ENCODE measurements at regions not wholly inside any gene's neighbourhood (a gene's known extent, or its start where the extent isn't known, plus 50 kb on each side); places are given as distances from the start of the nearest gene placed in this dataset.

DNA sequence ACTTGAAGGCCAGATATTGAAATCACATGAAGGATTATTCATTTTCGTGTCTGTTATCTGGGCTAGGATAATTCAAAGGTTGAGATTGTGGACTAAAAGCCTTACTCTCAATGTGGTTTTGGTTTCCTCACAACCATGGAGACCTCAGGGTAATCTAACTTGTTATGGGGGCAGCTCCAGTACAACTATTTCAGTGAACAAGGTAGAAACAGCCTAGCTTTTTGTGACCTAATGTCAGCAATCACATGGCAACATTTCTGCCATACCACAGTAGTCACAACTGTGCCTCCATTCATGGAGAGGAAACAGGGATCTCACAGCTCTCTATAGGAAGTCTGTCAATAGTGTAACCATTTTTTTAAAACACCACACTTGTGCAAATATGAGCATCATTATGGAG is 62.4 kb upstream of the RARB start (continued):
- TF ChIP-seq, protein P1, sequence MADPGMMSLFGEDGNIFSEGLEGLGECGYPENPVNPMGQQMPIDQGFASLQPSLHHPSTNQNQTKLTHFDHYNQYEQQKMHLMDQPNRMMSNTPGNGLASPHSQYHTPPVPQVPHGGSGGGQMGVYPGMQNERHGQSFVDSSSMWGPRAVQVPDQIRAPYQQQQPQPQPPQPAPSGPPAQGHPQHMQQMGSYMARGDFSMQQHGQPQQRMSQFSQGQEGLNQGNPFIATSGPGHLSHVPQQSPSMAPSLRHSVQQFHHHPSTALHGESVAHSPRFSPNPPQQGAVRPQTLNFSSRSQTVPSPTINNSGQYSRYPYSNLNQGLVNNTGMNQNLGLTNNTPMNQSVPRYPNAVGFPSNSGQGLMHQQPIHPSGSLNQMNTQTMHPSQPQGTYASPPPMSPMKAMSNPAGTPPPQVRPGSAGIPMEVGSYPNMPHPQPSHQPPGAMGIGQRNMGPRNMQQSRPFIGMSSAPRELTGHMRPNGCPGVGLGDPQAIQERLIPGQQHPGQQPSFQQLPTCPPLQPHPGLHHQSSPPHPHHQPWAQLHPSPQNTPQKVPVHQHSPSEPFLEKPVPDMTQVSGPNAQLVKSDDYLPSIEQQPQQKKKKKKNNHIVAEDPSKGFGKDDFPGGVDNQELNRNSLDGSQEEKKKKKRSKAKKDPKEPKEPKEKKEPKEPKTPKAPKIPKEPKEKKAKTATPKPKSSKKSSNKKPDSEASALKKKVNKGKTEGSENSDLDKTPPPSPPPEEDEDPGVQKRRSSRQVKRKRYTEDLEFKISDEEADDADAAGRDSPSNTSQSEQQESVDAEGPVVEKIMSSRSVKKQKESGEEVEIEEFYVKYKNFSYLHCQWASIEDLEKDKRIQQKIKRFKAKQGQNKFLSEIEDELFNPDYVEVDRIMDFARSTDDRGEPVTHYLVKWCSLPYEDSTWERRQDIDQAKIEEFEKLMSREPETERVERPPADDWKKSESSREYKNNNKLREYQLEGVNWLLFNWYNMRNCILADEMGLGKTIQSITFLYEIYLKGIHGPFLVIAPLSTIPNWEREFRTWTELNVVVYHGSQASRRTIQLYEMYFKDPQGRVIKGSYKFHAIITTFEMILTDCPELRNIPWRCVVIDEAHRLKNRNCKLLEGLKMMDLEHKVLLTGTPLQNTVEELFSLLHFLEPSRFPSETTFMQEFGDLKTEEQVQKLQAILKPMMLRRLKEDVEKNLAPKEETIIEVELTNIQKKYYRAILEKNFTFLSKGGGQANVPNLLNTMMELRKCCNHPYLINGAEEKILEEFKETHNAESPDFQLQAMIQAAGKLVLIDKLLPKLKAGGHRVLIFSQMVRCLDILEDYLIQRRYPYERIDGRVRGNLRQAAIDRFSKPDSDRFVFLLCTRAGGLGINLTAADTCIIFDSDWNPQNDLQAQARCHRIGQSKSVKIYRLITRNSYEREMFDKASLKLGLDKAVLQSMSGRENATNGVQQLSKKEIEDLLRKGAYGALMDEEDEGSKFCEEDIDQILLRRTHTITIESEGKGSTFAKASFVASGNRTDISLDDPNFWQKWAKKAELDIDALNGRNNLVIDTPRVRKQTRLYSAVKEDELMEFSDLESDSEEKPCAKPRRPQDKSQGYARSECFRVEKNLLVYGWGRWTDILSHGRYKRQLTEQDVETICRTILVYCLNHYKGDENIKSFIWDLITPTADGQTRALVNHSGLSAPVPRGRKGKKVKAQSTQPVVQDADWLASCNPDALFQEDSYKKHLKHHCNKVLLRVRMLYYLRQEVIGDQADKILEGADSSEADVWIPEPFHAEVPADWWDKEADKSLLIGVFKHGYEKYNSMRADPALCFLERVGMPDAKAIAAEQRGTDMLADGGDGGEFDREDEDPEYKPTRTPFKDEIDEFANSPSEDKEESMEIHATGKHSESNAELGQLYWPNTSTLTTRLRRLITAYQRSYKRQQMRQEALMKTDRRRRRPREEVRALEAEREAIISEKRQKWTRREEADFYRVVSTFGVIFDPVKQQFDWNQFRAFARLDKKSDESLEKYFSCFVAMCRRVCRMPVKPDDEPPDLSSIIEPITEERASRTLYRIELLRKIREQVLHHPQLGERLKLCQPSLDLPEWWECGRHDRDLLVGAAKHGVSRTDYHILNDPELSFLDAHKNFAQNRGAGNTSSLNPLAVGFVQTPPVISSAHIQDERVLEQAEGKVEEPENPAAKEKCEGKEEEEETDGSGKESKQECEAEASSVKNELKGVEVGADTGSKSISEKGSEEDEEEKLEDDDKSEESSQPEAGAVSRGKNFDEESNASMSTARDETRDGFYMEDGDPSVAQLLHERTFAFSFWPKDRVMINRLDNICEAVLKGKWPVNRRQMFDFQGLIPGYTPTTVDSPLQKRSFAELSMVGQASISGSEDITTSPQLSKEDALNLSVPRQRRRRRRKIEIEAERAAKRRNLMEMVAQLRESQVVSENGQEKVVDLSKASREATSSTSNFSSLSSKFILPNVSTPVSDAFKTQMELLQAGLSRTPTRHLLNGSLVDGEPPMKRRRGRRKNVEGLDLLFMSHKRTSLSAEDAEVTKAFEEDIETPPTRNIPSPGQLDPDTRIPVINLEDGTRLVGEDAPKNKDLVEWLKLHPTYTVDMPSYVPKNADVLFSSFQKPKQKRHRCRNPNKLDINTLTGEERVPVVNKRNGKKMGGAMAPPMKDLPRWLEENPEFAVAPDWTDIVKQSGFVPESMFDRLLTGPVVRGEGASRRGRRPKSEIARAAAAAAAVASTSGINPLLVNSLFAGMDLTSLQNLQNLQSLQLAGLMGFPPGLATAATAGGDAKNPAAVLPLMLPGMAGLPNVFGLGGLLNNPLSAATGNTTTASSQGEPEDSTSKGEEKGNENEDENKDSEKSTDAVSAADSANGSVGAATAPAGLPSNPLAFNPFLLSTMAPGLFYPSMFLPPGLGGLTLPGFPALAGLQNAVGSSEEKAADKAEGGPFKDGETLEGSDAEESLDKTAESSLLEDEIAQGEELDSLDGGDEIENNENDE (IDR thresholded peaks at IDR 0.05; ENCODE audit: insufficient replicate concordance, low read length): no peak
- TF ChIP-seq BACH1 (IDR thresholded peaks at IDR 0.05; ENCODE audit: low read length): no peak
- TF ChIP-seq SIX5 (IDR thresholded peaks at IDR 0.05; ENCODE audit: low read depth, low read length): no peak
- TF ChIP-seq TEAD4 (IDR thresholded peaks at IDR 0.05; ENCODE audit: low read depth, low read length): no peak
- no peak for TF ChIP-seq CEBPB (IDR thresholded peaks at IDR 0.05; ENCODE audit: low read depth, low read length)
- TF ChIP-seq ASH2L (IDR thresholded peaks at IDR 0.05; ENCODE audit: low read length): no peak
- TF ChIP-seq RAD21 (IDR thresholded peaks at IDR 0.05 in 1 of 2, conservative IDR thresholded peaks at IDR 0.05 in 1 of 2; ENCODE audit: low read depth in 2 of 2, low read length in 2 of 2): no peak
- TF ChIP-seq, protein P2, sequence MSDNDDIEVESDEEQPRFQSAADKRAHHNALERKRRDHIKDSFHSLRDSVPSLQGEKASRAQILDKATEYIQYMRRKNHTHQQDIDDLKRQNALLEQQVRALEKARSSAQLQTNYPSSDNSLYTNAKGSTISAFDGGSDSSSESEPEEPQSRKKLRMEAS (IDR thresholded peaks at IDR 0.05): no peak
- TF ChIP-seq, protein P3, sequence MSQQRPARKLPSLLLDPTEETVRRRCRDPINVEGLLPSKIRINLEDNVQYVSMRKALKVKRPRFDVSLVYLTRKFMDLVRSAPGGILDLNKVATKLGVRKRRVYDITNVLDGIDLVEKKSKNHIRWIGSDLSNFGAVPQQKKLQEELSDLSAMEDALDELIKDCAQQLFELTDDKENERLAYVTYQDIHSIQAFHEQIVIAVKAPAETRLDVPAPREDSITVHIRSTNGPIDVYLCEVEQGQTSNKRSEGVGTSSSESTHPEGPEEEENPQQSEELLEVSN (IDR thresholded peaks at IDR 0.05): no peak

All from H1 (cell line).